ENCODE measurements at regions not wholly inside any gene's neighbourhood (a gene's known extent, or its start where the extent isn't known, plus 50 kb on each side); places are given as distances from the start of the nearest gene placed in this dataset.

DNA sequence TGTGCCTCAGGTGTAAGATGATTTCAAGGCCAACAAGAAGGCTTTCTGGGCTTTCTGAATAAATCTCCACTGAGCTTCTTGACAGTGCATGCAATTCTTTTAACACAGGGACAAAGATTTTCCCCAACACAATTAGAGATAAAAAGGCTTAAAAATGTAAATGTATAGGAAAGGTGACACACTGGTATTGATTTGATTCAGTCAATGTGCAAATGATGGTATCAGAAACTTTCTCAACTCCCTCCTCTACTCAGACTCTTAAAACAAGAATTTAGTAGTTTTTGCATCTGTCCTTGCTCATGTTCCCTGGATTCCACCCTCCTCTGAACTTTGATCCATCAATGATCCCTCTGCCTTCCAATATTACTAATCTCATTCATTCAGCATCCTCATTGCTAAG, 111.6 kb upstream of the FNDC3A start:
- TF ChIP-seq KLF9 (CRISPR knock-in tag; IDR thresholded peaks at IDR 0.05; ENCODE audit: low read depth), result no peak
- TF ChIP-seq ZSCAN30 (CRISPR knock-in tag; IDR thresholded peaks at IDR 0.05), result no peak
- no peak for TF ChIP-seq CTCF (CRISPR knock-in tag; IDR thresholded peaks at IDR 0.05)
- TF ChIP-seq MEIS1 (CRISPR knock-in tag; IDR thresholded peaks at IDR 0.05; ENCODE audit: borderline replicate concordance), result no peak

All from HepG2 (cell line).